ENCODE measurements at regions not wholly inside any gene's neighbourhood (a gene's known extent, or its start where the extent isn't known, plus 50 kb on each side); places are given as distances from the start of the nearest gene placed in this dataset.

DNA sequence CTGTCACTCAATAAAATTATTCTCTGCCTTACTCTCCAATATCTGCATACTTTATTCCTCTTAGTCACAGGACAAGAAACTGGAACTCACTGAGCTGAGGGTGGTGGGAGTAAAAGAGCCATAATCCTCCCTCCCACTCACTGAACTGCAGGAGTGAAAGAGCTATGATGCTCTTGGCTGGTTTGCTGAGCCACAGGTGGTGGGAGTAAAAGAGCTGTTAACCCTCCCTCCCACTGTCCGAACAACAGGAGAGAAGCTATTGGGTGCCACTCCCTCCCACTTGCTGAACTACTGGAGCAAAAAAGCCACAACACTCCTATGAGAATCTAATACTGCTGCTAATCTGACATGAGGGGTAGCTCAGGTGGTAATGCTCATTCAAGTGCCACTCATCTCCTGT, 391.0 kb downstream of the NSUN3 start:
- no peak for DNase-seq (ENCODE audit: low spot score)
- no peak for ATAC-seq
- ChIA-PET POLR2A (no interaction called here), CTCF (no interaction called here)
- no peaks in the 10 kb centered on the region for H3K36me3 Mint-ChIP-seq
- H3K4me1 Mint-ChIP-seq, result peaks cover 5% of the 10 kb centered on the region
- TF ChIP-seq ELF4 (CRISPR knock-in tag; IDR thresholded peaks at IDR 0.05; ENCODE audit: low read depth) (no peak), JAZF1 (CRISPR knock-in tag; IDR thresholded peaks at IDR 0.05) (no peak)
- H3K9me3 Mint-ChIP-seq, result no peaks in the 10 kb centered on the region
- no peaks in the 10 kb centered on the region for H3K27me3 Mint-ChIP-seq (ENCODE audit: low read depth)
- H3K27ac Mint-ChIP-seq, result no peak overlapping the region
- H3K4me3 Mint-ChIP-seq, result no peak overlapping the region

GRCh38 chr3:94459167-94459566, 396.3 kb downstream of the NSUN3 start:
- H3K27ac Mint-ChIP-seq, result no peak overlapping the region
- H3K27me3 Mint-ChIP-seq (ENCODE audit: low read depth), result peaks cover 3% of the 10 kb centered on the region; the same call in 1 of the 2 replicates
- POLR2A ChIA-PET, result no interaction called here
- peaks cover 20% of the 10 kb centered on the region for H3K4me1 Mint-ChIP-seq
- ATAC-seq (no peak), DNase-seq (ENCODE audit: low spot score) (no peak)
- TF ChIP-seq ETV6 (CRISPR knock-in tag; IDR thresholded peaks at IDR 0.05) (no peak), TEAD1 (CRISPR knock-in tag; IDR thresholded peaks at IDR 0.05) (no peak), MYBL2 (CRISPR knock-in tag; IDR thresholded peaks at IDR 0.05) (no peak), CREM (CRISPR knock-in tag; IDR thresholded peaks at IDR 0.05) (no peak), ZNF121 (CRISPR knock-in tag; IDR thresholded peaks at IDR 0.05) (no peak), KAT7 (CRISPR knock-in tag; IDR thresholded peaks at IDR 0.05; ENCODE audit: borderline replicate concordance) (no peak), NFE2L1 (CRISPR knock-in tag; IDR thresholded peaks at IDR 0.05) (no peak), AR (CRISPR knock-in tag; IDR thresholded peaks at IDR 0.05) (no peak), ATF3 (CRISPR knock-in tag; conservative IDR thresholded peaks at IDR 0.05) (no peak), ZNF671 (CRISPR knock-in tag; IDR thresholded peaks at IDR 0.05) (no peak), NR2C2 (CRISPR knock-in tag; IDR thresholded peaks at IDR 0.05) (no peak), HMGA2 (CRISPR knock-in tag; IDR thresholded peaks at IDR 0.05) (no peak)
- TF ChIP-seq, protein P1, sequence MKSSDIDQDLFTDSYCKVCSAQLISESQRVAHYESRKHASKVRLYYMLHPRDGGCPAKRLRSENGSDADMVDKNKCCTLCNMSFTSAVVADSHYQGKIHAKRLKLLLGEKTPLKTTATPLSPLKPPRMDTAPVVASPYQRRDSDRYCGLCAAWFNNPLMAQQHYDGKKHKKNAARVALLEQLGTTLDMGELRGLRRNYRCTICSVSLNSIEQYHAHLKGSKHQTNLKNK (CRISPR knock-in tag; IDR thresholded peaks at IDR 0.05), result no peak
- TF ChIP-seq, protein P2, sequence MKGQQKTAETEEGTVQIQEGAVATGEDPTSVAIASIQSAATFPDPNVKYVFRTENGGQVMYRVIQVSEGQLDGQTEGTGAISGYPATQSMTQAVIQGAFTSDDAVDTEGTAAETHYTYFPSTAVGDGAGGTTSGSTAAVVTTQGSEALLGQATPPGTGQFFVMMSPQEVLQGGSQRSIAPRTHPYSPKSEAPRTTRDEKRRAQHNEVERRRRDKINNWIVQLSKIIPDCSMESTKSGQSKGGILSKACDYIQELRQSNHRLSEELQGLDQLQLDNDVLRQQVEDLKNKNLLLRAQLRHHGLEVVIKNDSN (CRISPR knock-in tag; IDR thresholded peaks at IDR 0.05), result no peak
- TF ChIP-seq, protein P3, sequence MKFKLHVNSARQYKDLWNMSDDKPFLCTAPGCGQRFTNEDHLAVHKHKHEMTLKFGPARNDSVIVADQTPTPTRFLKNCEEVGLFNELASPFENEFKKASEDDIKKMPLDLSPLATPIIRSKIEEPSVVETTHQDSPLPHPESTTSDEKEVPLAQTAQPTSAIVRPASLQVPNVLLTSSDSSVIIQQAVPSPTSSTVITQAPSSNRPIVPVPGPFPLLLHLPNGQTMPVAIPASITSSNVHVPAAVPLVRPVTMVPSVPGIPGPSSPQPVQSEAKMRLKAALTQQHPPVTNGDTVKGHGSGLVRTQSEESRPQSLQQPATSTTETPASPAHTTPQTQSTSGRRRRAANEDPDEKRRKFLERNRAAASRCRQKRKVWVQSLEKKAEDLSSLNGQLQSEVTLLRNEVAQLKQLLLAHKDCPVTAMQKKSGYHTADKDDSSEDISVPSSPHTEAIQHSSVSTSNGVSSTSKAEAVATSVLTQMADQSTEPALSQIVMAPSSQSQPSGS (CRISPR knock-in tag; IDR thresholded peaks at IDR 0.05; ENCODE audit: borderline replicate concordance, low read depth), result no peak
- TF ChIP-seq, protein P4, sequence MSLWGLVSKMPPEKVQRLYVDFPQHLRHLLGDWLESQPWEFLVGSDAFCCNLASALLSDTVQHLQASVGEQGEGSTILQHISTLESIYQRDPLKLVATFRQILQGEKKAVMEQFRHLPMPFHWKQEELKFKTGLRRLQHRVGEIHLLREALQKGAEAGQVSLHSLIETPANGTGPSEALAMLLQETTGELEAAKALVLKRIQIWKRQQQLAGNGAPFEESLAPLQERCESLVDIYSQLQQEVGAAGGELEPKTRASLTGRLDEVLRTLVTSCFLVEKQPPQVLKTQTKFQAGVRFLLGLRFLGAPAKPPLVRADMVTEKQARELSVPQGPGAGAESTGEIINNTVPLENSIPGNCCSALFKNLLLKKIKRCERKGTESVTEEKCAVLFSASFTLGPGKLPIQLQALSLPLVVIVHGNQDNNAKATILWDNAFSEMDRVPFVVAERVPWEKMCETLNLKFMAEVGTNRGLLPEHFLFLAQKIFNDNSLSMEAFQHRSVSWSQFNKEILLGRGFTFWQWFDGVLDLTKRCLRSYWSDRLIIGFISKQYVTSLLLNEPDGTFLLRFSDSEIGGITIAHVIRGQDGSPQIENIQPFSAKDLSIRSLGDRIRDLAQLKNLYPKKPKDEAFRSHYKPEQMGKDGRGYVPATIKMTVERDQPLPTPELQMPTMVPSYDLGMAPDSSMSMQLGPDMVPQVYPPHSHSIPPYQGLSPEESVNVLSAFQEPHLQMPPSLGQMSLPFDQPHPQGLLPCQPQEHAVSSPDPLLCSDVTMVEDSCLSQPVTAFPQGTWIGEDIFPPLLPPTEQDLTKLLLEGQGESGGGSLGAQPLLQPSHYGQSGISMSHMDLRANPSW (CRISPR knock-in tag; conservative IDR thresholded peaks at IDR 0.05; ENCODE audit: low read depth), result no peak
- TF ChIP-seq, protein P5, sequence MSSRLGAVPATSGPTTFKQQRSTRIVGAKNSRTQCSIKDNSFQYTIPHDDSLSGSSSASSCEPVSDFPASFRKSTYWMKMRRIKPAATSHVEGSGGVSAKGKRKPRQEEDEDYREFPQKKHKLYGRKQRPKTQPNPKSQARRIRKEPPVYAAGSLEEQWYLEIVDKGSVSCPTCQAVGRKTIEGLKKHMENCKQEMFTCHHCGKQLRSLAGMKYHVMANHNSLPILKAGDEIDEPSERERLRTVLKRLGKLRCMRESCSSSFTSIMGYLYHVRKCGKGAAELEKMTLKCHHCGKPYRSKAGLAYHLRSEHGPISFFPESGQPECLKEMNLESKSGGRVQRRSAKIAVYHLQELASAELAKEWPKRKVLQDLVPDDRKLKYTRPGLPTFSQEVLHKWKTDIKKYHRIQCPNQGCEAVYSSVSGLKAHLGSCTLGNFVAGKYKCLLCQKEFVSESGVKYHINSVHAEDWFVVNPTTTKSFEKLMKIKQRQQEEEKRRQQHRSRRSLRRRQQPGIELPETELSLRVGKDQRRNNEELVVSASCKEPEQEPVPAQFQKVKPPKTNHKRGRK (CRISPR knock-in tag; IDR thresholded peaks at IDR 0.05; ENCODE audit: borderline replicate concordance), result no peak
- H3K9me3 Mint-ChIP-seq, result no peaks in the 10 kb centered on the region
- no peaks in the 10 kb centered on the region for H3K36me3 Mint-ChIP-seq
- CTCF ChIA-PET, result no interaction called here
- no peak overlapping the region for H3K4me3 Mint-ChIP-seq

Data from WTC11 (cell line).